Memory B cell (primary cell): ENCODE measurements at regions not wholly inside any gene's neighbourhood (a gene's known extent, or its start where the extent isn't known, plus 50 kb on each side); places are given as distances from the start of the nearest gene placed in this dataset.
A peak's percentile ranks its signal among the peaks of the same experiment; 100 is the strongest.
"Not testable (repeated sequence)": the region's sequence is repeated elsewhere in the genome, so short reads cannot be mapped to it uniquely, and the experiment has no call there.

Experiments
- ATAC-seq: fragments of 150-1000 bp; cut with Tn5 transposase; 2 replicates; pipeline ENCODE4 v1.10.0; 2021; ENCODE audit warnings: low read depth, mild to moderate bottlenecking, moderate library complexity
- DNase-seq, 2 donors: peaks; one replicate each; pipeline ENCODE4 v3.0.0; 2022; ENCODE audit warnings: low spot score in 2 of 2
- H3K27ac Mint-ChIP-seq: one replicate; pipeline ENCODE4 v1.8.0; 2022; ENCODE audit warnings: mild to moderate bottlenecking, moderate library complexity, mixed read lengths
- H3K27me3 Mint-ChIP-seq: one replicate; pipeline ENCODE4 v1.8.0; 2022; ENCODE audit warnings: mixed read lengths
- H3K36me3 Mint-ChIP-seq: one replicate; pipeline ENCODE4 v1.8.0; 2022; ENCODE audit warnings: mild to moderate bottlenecking, mixed read lengths
- H3K4me1 Mint-ChIP-seq: one replicate; pipeline ENCODE4 v1.8.0; 2022; ENCODE audit warnings: mixed read lengths
- H3K4me3 Mint-ChIP-seq: one replicate; pipeline ENCODE4 v1.8.0; 2022; ENCODE audit warnings: mild to moderate bottlenecking, moderate library complexity, mixed read lengths
- H3K9me3 Mint-ChIP-seq: one replicate; pipeline ENCODE4 v1.8.0; 2022; ENCODE audit warnings: mixed read lengths

- Mint-ChIP-seq H3K9me3 (no peaks in the 10 kb centered on the region), H3K4me3 (no peak overlapping the region), H3K4me1 (peaks cover 4% of the 10 kb centered on the region), H3K27ac (no peak overlapping the region), H3K27me3 (no peaks in the 10 kb centered on the region), H3K36me3 (no peaks in the 10 kb centered on the region)
- ATAC-seq (no peak), DNase-seq (no peak)
These were observed 223.9 kb upstream of the DMRT1 start for GRCh38 chr9:617445-618085.

GRCh38 chr9:618478-618877, 223.0 kb upstream of the DMRT1 start:
- no peak overlapping the region for H3K4me3 Mint-ChIP-seq

GRCh38 chr9:621201-621855, 220.2 kb upstream of the DMRT1 start:
- H3K36me3 Mint-ChIP-seq: no peaks in the 10 kb centered on the region
- no peak for ATAC-seq
- no peaks in the 10 kb centered on the region for H3K27me3 Mint-ChIP-seq
- H3K27ac Mint-ChIP-seq: no peak overlapping the region
- H3K4me3 Mint-ChIP-seq: no peak overlapping the region
- H3K9me3 Mint-ChIP-seq: no peaks in the 10 kb centered on the region
- peaks cover 3% of the 10 kb centered on the region for H3K4me1 Mint-ChIP-seq
- no peak for DNase-seq

More at GRCh38 chr9:618478-618877, 223.0 kb upstream of the DMRT1 start:
- Mint-ChIP-seq H3K27me3 (no peaks in the 10 kb centered on the region), H3K9me3 (no peaks in the 10 kb centered on the region), H3K4me1 (peaks cover 4% of the 10 kb centered on the region), H3K27ac (no peak overlapping the region), H3K36me3 (no peaks in the 10 kb centered on the region)
- DNase-seq (no peak), ATAC-seq (no peak)

- DNase-seq (no peak), ATAC-seq (no peak)
- H3K36me3 Mint-ChIP-seq: no peaks in the 10 kb centered on the region
- H3K27ac Mint-ChIP-seq: no peak overlapping the region
- H3K4me3 Mint-ChIP-seq: no peak overlapping the region
- peaks cover 3% of the 10 kb centered on the region for H3K4me1 Mint-ChIP-seq
- H3K9me3 Mint-ChIP-seq: no peaks in the 10 kb centered on the region
- no peaks in the 10 kb centered on the region for H3K27me3 Mint-ChIP-seq
These were observed 216.5 kb upstream of the DMRT1 start for GRCh38 chr9:624935-625500.

GRCh38 chr9:625613-626012, 215.9 kb upstream of the DMRT1 start:
- Mint-ChIP-seq H3K27ac (no peak overlapping the region), H3K27me3 (no peaks in the 10 kb centered on the region), H3K36me3 (no peaks in the 10 kb centered on the region), H3K9me3 (no peaks in the 10 kb centered on the region), H3K4me1 (peaks cover 3% of the 10 kb centered on the region), H3K4me3 (no peak overlapping the region)
- ATAC-seq (no peak), DNase-seq (no peak)

- not testable (repeated sequence) for DNase-seq, H3K27ac Mint-ChIP-seq, ATAC-seq, H3K4me3 Mint-ChIP-seq, H3K36me3 Mint-ChIP-seq, H3K4me1 Mint-ChIP-seq, H3K9me3 Mint-ChIP-seq, H3K27me3 Mint-ChIP-seq
These were observed 215.4 kb upstream of the DMRT1 start for GRCh38 chr9:626114-626513.

GRCh38 chr9:626596-626995, 214.9 kb upstream of the DMRT1 start:
- ATAC-seq: no peak
- Mint-ChIP-seq H3K27me3 (no peaks in the 10 kb centered on the region), H3K4me3 (no peak overlapping the region), H3K9me3 (no peaks in the 10 kb centered on the region), H3K27ac (no peak overlapping the region), H3K4me1 (peaks cover 5% of the 10 kb centered on the region), H3K36me3 (no peaks in the 10 kb centered on the region)
- no peak for DNase-seq

- Mint-ChIP-seq H3K4me1 (peaks cover 5% of the 10 kb centered on the region), H3K27me3 (no peaks in the 10 kb centered on the region)
These were observed 214.0 kb upstream of the DMRT1 start for GRCh38 chr9:627336-627970.

GRCh38 chr9:629146-629545, 212.4 kb upstream of the DMRT1 start:
- Mint-ChIP-seq H3K27me3 (no peaks in the 10 kb centered on the region), H3K9me3 (no peaks in the 10 kb centered on the region), H3K27ac (no peak overlapping the region), H3K4me1 (peaks cover 5% of the 10 kb centered on the region), H3K4me3 (no peak overlapping the region), H3K36me3 (no peaks in the 10 kb centered on the region)
- peak; percentile 37 for ATAC-seq
- no peak for DNase-seq

More at GRCh38 chr9:627336-627970, 214.0 kb upstream of the DMRT1 start:
- no peaks in the 10 kb centered on the region for H3K36me3 Mint-ChIP-seq
- DNase-seq: no peak
- no peak for ATAC-seq
- no peaks in the 10 kb centered on the region for H3K9me3 Mint-ChIP-seq
- no peak overlapping the region for H3K27ac Mint-ChIP-seq
- H3K4me3 Mint-ChIP-seq: no peak overlapping the region

GRCh38 chr9:630817-631216, 210.7 kb upstream of the DMRT1 start:
- Mint-ChIP-seq H3K27me3 (no peaks in the 10 kb centered on the region), H3K4me3 (no peak overlapping the region), H3K27ac (no peak overlapping the region), H3K4me1 (peaks cover 4% of the 10 kb centered on the region), H3K9me3 (no peaks in the 10 kb centered on the region), H3K36me3 (peaks cover 3% of the 10 kb centered on the region)
- ATAC-seq (no peak), DNase-seq (no peak)

GRCh38 chr9:631596-631995, 209.9 kb upstream of the DMRT1 start:
- Mint-ChIP-seq H3K27me3 (no peaks in the 10 kb centered on the region), H3K9me3 (no peaks in the 10 kb centered on the region), H3K27ac (no peak overlapping the region), H3K4me1 (peaks cover 3% of the 10 kb centered on the region), H3K4me3 (no peak overlapping the region), H3K36me3 (peaks cover 3% of the 10 kb centered on the region)
- ATAC-seq: no peak
- DNase-seq: no peak

- Mint-ChIP-seq H3K27me3 (no peaks in the 10 kb centered on the region), H3K36me3 (peaks cover 3% of the 10 kb centered on the region), H3K27ac (no peak overlapping the region), H3K4me3 (no peak overlapping the region), H3K4me1 (peaks cover 3% of the 10 kb centered on the region), H3K9me3 (no peaks in the 10 kb centered on the region)
- ATAC-seq: no peak
- no peak for DNase-seq
These were observed 208.0 kb upstream of the DMRT1 start for GRCh38 chr9:633461-633860.

GRCh38 chr9:636931-637591, 204.4 kb upstream of the DMRT1 start:
- Mint-ChIP-seq H3K36me3 (peaks cover 3% of the 10 kb centered on the region), H3K27ac (no peak overlapping the region), H3K27me3 (no peaks in the 10 kb centered on the region), H3K4me3 (no peak overlapping the region), H3K4me1 (no peaks in the 10 kb centered on the region), H3K9me3 (no peaks in the 10 kb centered on the region)
- no peak for ATAC-seq
- no peak for DNase-seq

GRCh38 chr9:638152-638551, 203.3 kb upstream of the DMRT1 start:
- no peak for DNase-seq
- no peak overlapping the region for H3K27ac Mint-ChIP-seq
- H3K4me1 Mint-ChIP-seq: peaks cover 2% of the 10 kb centered on the region
- H3K36me3 Mint-ChIP-seq: peaks cover 3% of the 10 kb centered on the region
- ATAC-seq: no peak
- H3K9me3 Mint-ChIP-seq: no peaks in the 10 kb centered on the region
- no peaks in the 10 kb centered on the region for H3K27me3 Mint-ChIP-seq
- H3K4me3 Mint-ChIP-seq: no peak overlapping the region
